ENCODE measurements at regions not wholly inside any gene's neighbourhood (a gene's known extent, or its start where the extent isn't known, plus 50 kb on each side); places are given as distances from the start of the nearest gene placed in this dataset.

DNA sequence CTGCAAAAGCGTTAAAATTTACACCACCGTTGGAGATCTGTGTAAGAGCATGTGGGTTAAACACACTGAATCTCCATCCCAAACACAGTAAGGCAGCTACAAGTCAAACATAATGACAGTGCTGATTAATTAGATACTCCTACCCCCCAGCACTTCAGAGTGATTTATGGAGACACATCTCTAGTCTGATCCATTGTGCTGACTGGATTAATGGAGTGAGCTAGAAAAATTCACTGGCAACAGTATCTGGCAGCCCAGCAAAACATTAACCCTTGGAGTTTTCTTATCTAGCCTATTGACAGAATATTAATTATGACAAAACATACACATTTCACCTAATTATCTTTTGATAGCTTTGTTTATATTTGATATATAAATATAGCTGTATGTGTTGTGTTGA is 188.6 kb upstream of the ISL1 start:
- ATAC-seq (ENCODE audit: low read depth), result no peak
- TF ChIP-seq, protein P1, sequence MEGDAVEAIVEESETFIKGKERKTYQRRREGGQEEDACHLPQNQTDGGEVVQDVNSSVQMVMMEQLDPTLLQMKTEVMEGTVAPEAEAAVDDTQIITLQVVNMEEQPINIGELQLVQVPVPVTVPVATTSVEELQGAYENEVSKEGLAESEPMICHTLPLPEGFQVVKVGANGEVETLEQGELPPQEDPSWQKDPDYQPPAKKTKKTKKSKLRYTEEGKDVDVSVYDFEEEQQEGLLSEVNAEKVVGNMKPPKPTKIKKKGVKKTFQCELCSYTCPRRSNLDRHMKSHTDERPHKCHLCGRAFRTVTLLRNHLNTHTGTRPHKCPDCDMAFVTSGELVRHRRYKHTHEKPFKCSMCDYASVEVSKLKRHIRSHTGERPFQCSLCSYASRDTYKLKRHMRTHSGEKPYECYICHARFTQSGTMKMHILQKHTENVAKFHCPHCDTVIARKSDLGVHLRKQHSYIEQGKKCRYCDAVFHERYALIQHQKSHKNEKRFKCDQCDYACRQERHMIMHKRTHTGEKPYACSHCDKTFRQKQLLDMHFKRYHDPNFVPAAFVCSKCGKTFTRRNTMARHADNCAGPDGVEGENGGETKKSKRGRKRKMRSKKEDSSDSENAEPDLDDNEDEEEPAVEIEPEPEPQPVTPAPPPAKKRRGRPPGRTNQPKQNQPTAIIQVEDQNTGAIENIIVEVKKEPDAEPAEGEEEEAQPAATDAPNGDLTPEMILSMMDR (IDR thresholded peaks at IDR 0.05; ENCODE audit: poor library complexity, severe bottlenecking), result no peak
- no peak overlapping the region for H3K4me3 ChIP-seq (ENCODE audit: severe bottlenecking)
- no peak for DNase-seq (ENCODE audit: low spot score)
- H3K36me3 ChIP-seq (ENCODE audit: low read depth), result no peaks in the 10 kb centered on the region
- no peaks in the 10 kb centered on the region for H3K4me1 ChIP-seq (ENCODE audit: insufficient read depth, poor library complexity, severe bottlenecking)
- no peak overlapping the region for H3K27ac ChIP-seq (ENCODE audit: poor library complexity, severe bottlenecking)
- H3K27me3 ChIP-seq (ENCODE audit: insufficient read depth, poor library complexity, severe bottlenecking), result peaks cover 7% of the 10 kb centered on the region
- no peaks in the 10 kb centered on the region for H3K9me3 ChIP-seq (ENCODE audit: severe bottlenecking)

DNA sequence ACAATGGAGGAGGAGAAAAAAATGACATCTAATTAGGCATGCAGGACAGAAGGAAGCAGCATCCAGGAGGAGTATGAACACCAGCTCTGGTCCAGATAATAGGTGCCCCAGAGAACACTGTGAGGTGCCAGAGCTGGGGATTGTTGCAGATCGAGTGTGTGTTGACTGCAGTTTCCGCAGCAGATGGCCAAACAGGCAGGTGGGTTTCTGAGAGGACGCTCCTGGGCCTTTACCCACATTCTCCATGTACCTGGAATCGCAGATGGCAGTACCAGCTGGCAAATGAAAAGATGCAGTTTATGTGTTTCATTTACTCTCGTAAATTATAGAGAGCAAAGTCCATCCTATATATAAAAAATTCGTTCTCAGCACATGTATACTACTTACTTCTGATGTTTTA is 182.2 kb upstream of the ISL1 start:
- TF ChIP-seq, protein P1 (IDR thresholded peaks at IDR 0.05; ENCODE audit: poor library complexity, severe bottlenecking), result no peak
- H3K4me3 ChIP-seq (ENCODE audit: severe bottlenecking), result no peak overlapping the region
- H3K9me3 ChIP-seq (ENCODE audit: severe bottlenecking), result no peaks in the 10 kb centered on the region
- H3K27me3 ChIP-seq (ENCODE audit: insufficient read depth, poor library complexity, severe bottlenecking), result peaks cover 13% of the 10 kb centered on the region
- H3K36me3 ChIP-seq (ENCODE audit: low read depth), result no peaks in the 10 kb centered on the region
- no peaks in the 10 kb centered on the region for H3K4me1 ChIP-seq (ENCODE audit: insufficient read depth, poor library complexity, severe bottlenecking)
- H3K27ac ChIP-seq (ENCODE audit: poor library complexity, severe bottlenecking), result no peak overlapping the region
- DNase-seq (ENCODE audit: low spot score) (no peak), ATAC-seq (ENCODE audit: low read depth) (no peak)

DNA sequence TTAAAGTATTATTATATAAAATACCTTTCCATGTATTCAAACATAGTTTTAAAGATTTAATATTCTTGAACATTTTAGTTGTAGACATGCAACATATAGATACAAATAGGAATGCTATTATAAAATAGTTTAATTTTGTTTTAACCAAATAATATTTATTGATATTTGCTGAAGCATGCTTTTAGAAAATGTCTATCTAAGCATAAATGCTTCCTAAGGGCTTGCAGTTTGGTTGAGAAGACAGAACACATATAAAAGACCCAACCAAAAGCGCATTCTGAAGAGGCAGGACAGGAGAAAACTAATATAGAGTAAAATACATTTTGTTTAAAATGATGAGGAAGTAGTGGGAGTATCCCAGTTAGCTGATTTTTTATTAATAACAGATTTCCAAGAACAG is 181.5 kb upstream of the ISL1 start:
- TF ChIP-seq, protein P1 (IDR thresholded peaks at IDR 0.05; ENCODE audit: poor library complexity, severe bottlenecking), result no peak
- DNase-seq (ENCODE audit: low spot score), result no peak
- Histone ChIP-seq H3K4me3 (ENCODE audit: severe bottlenecking) (no peak overlapping the region), H3K4me1 (ENCODE audit: insufficient read depth, poor library complexity, severe bottlenecking) (no peaks in the 10 kb centered on the region), H3K36me3 (ENCODE audit: low read depth) (no peaks in the 10 kb centered on the region), H3K27ac (ENCODE audit: poor library complexity, severe bottlenecking) (no peak overlapping the region), H3K9me3 (ENCODE audit: severe bottlenecking) (no peaks in the 10 kb centered on the region), H3K27me3 (ENCODE audit: insufficient read depth, poor library complexity, severe bottlenecking) (peaks cover 13% of the 10 kb centered on the region)
- ATAC-seq (ENCODE audit: low read depth), result no peak

DNA sequence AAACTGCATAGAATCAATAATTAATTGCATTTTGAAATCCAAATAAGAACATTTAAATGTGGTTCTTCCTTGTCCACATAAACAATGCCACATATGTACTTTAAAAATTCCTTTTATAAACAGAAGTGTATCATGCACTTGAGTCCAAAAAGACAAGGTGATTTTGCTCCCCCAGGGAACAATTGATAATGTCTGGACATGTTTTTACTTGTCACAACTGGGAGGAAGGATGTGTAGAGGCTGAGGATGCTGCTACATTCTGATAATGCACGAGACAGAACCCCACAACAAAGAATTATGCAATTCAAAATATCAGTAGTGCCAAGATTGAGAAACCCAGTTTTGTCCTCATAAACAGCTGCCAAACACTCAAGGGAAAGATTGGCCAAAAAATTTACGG is 181.1 kb upstream of the ISL1 start:
- Histone ChIP-seq H3K4me1 (ENCODE audit: insufficient read depth, poor library complexity, severe bottlenecking) (no peaks in the 10 kb centered on the region), H3K36me3 (ENCODE audit: low read depth) (no peaks in the 10 kb centered on the region), H3K4me3 (ENCODE audit: severe bottlenecking) (no peak overlapping the region), H3K27me3 (ENCODE audit: insufficient read depth, poor library complexity, severe bottlenecking) (peaks cover 17% of the 10 kb centered on the region), H3K9me3 (ENCODE audit: severe bottlenecking) (no peaks in the 10 kb centered on the region), H3K27ac (ENCODE audit: poor library complexity, severe bottlenecking) (no peak overlapping the region)
- TF ChIP-seq, protein P1 (IDR thresholded peaks at IDR 0.05; ENCODE audit: poor library complexity, severe bottlenecking), result no peak
- DNase-seq (ENCODE audit: low spot score) (no peak), ATAC-seq (ENCODE audit: low read depth) (no peak)

DNA sequence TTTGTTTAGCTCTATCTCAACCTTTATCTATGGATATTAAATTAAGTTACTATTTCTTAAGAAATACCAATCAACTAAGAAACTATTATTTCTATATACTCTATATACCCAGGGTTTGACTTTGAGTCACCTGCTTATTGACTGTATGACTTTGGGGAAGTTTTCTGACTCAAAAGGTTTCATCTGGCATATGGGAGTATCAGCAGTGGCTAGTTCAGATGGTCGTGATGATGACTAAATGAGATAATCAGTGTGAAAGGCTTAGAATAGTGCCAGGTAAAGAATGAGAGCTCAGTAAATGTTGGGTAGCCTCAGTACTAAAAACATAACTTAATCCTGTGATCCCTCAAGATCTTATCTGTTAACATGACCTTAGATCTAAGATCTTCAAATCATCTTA is 179.7 kb upstream of the ISL1 start:
- Histone ChIP-seq H3K4me1 (ENCODE audit: insufficient read depth, poor library complexity, severe bottlenecking) (no peaks in the 10 kb centered on the region), H3K4me3 (ENCODE audit: severe bottlenecking) (no peak overlapping the region), H3K27ac (ENCODE audit: poor library complexity, severe bottlenecking) (no peak overlapping the region), H3K36me3 (ENCODE audit: low read depth) (no peaks in the 10 kb centered on the region), H3K9me3 (ENCODE audit: severe bottlenecking) (no peaks in the 10 kb centered on the region), H3K27me3 (ENCODE audit: insufficient read depth, poor library complexity, severe bottlenecking) (peaks cover 15% of the 10 kb centered on the region)
- ATAC-seq (ENCODE audit: low read depth), result no peak
- DNase-seq (ENCODE audit: low spot score), result no peak
- TF ChIP-seq, protein P1 (IDR thresholded peaks at IDR 0.05; ENCODE audit: poor library complexity, severe bottlenecking), result no peak

Measured in RWPE2 (cell line).